ENCODE measurements at regions not wholly inside any gene's neighbourhood (a gene's known extent, or its start where the extent isn't known, plus 50 kb on each side); places are given as distances from the start of the nearest gene placed in this dataset.

- TF ChIP-seq CTCF (IDR thresholded peaks at IDR 0.05; ENCODE audit: poor library complexity, severe bottlenecking) (no peak), TAF1 (IDR thresholded peaks at IDR 0.05; ENCODE audit: low read depth) (no peak), EP300 (conservative IDR thresholded peaks at IDR 0.05; ENCODE audit: poor library complexity, severe bottlenecking) (no peak), REST (IDR thresholded peaks at IDR 0.05; ENCODE audit: borderline replicate concordance) (no peak)
Measured at GRCh38 chr2:119088416-119088815, 70.1 kb downstream of the C1QL2 start.
